ACHN (cell line): ENCODE measurements at regions not wholly inside any gene's neighbourhood (a gene's known extent, or its start where the extent isn't known, plus 50 kb on each side); places are given as distances from the start of the nearest gene placed in this dataset.
"Not testable (repeated sequence)": the region's sequence is repeated elsewhere in the genome, so short reads cannot be mapped to it uniquely, and the experiment has no call there.

Experiments used
- DNase-seq: peaks from one replicate; pipeline ENCODE4 v3.0.0-alpha.2; 2015
- in situ Hi-C: cut with HindIII; loops from 2 replicates; pipeline ENCODE4 v1.10.0; 2017; ENCODE audit warnings: low sequenced_read_pairs, low pct_ligation_motif_present, low pct_unique_long_range_greater_than_20kb

DNA sequence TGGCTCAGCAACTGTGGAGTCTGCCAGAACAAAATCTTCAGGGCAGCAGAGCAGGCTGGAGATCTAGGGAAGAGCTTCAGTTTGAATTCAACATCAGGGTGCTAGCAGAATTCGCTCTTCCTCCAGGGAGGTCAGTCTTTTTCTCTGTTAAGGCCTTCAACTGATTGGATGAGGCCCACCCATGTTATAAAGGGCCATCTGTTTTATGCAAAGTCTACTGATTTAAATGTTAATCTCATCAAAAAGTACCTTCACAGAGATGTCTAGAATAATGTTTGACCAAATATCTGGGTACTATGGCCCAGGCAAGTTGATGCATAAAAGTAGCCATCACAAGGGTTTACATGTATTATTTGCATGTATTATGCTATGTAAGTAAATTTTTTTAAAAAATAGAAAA, 378.4 kb downstream of the BTG1 start:
- DNase-seq, result no peak
- in situ Hi-C loops, result no loop called here

DNA sequence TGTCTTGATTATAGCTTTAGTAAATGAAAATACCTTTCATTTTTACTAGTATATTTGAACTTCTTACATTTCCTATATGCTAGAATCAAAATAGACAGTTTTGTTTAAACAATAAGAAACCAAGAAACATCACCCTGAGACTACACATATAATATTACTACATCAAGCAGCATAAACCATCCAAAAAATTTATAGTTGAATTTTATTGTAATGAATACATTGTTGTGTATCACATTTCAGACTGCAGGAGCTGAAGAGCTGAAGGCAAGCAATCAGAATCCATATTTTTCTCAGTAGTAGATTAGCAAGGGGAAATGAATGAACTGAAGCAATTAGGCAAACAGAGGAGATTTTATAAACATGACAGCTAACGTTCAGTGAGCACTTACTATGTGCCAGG, 379.2 kb downstream of the BTG1 start:
- in situ Hi-C loops, result no loop called here
- DNase-seq, result no peak

DNA sequence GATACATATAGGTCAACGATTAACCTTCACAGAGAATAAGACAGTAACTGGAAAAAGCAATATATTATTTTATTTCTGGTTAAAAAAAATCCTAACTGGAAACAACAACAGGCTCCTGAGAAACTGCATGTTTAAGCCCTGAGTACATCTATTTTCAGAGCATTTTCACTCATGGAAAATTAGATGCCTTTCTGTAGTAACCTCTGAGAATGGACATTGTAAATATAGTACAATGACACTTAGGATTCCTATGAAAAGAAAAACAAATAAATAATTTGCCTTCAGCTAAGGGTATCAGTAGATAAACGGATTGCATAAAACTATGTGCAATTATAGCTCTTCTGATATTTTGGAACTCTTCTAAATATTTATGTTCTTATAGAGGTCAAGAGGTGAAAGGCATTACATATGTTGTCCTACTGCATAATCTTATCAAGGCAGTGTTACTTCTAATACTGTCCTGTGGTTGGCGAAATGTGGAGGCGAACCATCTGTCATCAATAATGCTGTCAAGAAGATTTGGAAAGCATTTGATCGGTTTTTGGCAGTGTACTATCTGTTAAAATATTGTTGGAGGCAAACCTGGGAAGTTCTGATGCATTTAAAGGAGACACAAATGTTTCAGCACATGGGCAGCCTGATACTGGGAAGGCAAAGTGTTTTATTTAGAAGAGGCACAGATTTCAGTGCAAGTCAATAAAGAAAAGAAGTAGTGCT, 381.8 kb downstream of the BTG1 start:
- no peak for DNase-seq
- in situ Hi-C loops, result no loop called here

DNA sequence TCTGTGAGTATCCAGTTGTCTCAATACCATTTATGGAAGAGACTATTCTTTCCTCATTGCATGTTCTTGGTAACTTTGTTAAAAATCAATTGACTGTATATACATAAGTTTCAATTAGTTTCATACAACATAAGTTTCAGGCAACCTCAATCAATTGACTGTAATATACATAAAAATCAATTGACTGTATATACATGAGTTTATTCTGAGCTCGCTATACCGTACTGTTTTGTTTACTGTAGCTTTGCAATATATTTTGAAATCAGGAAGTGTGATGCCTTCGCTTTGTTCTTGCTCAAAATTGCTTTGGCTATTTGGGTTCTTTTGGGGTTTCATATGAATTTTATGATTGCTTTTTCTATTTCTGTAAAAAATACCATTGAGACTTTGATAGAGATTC, 392.0 kb downstream of the BTG1 start:
- no peak for DNase-seq
- in situ Hi-C loops, result no loop called here

DNA sequence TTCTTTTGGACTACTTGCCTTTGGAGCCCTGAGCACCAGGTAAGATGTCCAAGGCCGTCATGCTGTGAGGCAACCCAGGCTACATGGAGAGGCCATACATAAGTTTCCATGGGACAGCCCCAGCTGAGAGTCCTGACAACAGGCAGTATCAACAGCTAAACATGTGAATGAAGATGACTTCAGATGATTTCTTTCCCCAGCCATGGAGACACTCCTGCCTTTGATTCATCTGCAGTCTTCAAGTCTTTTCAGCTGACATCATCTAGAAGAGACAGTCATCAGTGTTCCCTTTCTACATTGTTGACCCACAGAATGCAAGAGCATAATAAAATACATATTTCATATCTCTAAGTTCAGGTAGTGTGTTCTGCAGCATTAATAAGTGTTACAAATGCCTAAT, 398.7 kb downstream of the BTG1 start:
- no peak for DNase-seq
- in situ Hi-C loops, result no loop called here

DNA sequence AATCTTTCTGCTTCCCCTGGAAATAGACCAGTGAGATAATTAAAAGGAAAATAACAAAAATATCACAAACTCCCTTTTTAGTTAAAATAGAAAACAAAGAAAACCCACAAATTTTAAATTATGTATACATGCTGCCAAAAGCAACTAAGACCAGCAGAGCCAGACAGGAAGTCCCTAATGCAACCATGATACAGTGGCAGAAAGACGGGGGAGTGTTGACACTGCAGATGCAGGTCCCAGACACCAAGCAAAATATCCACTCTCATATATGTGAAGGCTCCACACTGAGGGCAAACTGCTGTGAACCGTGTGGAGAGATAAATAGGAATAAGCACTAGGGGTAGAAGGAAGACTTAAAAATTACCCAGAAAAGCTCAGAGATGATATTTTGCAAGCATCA, 401.0 kb downstream of the BTG1 start:
- in situ Hi-C loops, result no loop called here
- DNase-seq, result no peak

DNA sequence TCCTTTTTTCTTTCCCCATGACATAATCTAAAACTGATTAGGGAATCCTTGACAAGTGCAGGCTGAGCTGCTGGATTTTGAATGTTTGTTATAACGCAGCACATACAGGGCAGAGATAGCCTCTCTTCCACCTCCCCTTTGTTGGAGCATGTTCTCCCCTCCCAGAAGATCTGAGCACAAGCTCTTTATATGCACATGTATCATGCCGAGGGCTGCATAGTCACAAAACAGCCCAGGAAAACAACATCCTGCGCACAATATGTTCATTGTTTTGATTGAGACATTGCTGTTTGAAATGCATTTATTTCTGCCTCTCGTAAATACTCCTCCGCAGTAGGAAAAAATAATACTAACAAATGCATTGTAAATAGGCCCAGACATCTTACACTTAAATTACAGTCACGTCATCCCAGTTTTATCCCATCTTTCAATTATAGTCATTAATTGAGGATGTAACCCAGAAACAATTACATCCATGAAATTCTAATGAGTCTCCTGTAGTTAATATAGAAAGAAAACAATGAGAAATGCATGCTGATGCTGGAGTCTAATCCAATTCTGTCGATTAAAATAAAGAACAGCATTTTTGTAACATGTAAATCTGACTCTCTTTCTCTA, 401.8 kb downstream of the BTG1 start:
- no peak for DNase-seq

DNA sequence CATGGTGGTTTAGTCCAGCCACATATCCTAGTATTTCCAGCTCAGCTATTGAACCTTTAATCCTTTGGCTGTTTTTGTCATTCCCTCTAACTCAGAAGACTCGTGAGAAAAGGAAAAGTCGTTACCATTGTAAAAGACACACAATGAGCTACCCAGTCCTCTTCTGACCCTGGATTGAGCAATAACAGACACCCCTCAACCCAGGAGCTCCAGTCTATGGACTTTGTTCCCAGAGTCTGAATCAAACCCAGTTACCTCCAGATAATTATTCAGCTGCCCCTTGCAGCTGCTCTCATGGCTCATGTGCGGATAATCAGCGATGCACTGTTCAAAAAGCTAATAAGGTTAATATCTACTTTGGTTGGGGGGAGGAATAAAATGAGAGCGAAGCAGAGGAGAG, 402.4 kb downstream of the BTG1 start:
- in situ Hi-C loops, result no loop called here
- no peak for DNase-seq

More for the DNA sequence above, 401.8 kb downstream of the BTG1 start:
- in situ Hi-C loops, result no loop called here

DNA sequence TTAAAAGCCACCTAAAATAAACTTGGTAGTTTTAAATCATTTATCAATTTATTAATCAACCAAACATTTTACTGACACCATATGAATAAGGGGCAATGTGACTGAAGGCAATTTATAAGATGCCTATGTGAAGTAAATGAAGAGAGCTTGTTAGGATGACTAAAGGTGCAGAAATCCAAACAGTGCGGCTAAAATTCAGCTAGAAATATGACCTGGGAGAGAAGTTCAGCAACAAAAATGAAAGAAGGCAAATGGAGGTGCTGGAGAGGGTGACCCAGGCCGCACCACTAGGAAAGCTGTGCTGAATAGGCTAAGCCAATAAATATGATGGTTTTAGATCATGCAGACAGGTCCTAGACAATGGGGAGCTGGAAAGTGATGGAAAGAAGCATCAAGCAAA, 403.7 kb downstream of the BTG1 start:
- in situ Hi-C loops, result no loop called here

DNA sequence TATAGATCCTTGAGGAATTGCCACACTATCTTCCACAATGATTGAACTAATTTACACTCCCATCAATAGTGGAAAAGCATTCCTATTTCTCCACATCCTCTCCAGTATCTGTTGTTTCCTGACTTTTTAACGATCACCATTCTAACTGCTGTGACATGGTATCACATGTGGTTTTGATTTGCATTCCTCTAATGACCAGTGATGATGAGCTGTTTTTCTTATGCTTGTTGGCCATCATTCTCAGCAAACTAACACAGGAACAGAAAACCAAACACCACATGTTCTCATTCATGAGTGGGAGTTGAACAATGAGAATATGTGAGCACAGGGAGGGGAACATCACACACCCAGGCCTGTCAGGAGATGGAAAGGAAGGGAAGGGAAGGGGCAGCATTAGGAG, 411.8 kb downstream of the BTG1 start:
- in situ Hi-C loops, DNase-seq: not testable (repeated sequence)

More for the DNA sequence above, 403.7 kb downstream of the BTG1 start:
- no peak for DNase-seq

DNA sequence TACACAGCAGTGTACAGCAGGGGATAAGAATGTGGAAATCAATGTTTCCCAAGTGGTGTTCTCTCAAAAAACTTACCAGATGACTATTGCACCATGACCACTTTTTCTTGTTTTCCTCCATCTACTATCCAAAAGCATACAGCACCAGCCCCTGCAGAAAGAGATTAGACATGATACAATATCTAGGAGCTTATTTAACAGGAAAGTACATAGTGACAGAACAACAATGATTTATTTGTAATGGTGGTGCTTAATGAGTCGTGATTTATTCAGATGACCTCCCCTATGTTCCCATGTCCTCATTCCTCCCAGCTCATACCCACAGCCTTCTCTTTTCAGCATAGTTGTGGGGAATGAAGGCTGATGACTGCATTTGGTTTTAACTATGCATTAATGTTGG, 413.6 kb downstream of the BTG1 start:
- in situ Hi-C loops, result no loop called here
- no peak for DNase-seq

DNA sequence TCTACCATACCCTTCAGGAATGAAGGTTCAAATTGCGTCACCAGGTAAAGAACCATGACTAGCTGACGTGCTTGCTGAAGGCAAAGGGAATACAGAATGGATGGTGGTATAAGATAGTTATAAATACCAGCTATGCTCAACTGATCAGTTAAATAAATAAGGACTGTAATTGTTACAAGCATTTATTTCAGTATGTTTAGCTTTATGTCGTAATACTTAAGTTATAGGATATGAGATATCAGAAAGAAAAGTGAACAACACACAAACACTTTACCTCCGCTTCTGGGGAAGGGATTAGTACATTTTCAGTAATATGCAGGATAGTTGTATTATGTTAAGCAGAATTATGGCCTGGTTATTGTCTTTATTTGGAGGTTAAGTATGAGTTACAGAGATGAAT, 416.1 kb downstream of the BTG1 start:
- DNase-seq, result no peak
- in situ Hi-C loops, result no loop called here

DNA sequence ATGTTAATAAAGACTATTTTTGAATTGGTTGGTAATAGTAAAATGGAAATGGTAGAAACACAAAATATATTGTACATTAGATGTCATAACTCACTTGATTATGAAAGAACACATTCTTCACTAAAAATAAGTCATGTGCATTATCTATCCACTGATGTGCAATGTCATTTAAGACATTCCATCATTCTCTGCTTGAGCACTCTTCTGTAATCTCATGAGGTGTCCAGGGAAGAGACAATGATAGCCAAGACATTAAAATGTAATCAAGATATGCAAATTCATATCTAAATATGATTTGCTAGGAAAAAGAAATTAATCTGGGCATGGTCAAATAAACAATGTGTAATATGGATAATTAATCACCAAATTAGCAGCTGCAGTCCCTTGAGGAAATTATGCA, 422.5 kb downstream of the BTG1 start:
- in situ Hi-C loops, result no loop called here
- DNase-seq, result no peak

DNA sequence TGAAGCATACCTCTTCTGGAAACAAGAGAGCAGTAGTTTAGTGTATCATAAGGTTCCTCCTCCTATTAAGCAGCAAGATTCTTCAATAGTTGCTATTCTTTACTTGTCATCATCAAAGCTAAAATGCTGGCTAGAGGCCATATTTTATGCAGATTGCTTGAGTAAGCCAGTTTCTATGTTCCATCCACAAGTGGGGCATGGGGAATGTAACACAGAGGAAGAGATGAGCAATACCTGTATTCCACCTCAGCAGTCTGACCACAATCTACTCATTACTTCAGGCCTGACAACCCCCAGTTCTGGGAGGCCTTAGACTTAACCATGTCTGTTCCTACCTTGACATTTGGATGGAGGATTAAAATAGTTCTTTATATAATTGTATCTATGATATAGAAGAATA, 423.6 kb downstream of the BTG1 start:
- in situ Hi-C loops, result no loop called here
- DNase-seq, result no peak

DNA sequence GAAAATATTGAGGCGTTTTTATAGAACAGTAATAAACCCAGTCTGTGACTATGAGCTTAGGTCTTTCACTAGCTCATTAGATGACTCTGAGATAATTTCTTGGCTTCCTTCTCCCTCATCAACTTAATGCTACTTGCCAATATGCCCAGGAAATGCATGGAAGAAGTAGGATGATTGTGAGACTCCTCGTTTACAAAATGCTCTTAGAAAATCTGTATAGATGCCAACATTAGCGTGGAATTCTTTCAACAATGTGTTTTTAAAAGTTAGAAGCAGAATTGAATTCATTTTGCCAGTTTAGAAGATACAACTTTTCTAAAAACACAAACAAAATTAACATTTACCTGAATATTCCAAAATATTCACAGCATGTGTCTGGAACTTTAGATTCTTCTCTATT, 424.6 kb downstream of the BTG1 start:
- no peak for DNase-seq
- in situ Hi-C loops, result no loop called here

DNA sequence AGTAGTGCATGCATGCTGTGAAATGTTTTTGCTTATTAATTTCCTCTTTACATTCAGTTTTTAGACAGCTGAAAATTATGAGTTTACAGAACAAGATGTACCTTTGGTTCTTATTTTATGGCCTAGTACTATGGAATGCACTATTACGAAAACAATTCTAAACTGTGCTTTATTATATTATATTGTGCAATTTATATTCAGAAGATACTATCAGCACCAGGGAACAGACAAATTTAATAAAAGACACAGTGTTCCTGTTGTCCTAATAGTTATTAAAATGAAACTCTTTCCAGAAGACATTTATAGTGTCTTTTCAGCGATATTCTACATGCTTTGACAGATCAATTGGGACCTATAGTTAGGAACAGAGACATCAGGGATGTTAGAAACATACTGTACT, 427.3 kb downstream of the BTG1 start:
- in situ Hi-C loops, result no loop called here
- no peak for DNase-seq

DNA sequence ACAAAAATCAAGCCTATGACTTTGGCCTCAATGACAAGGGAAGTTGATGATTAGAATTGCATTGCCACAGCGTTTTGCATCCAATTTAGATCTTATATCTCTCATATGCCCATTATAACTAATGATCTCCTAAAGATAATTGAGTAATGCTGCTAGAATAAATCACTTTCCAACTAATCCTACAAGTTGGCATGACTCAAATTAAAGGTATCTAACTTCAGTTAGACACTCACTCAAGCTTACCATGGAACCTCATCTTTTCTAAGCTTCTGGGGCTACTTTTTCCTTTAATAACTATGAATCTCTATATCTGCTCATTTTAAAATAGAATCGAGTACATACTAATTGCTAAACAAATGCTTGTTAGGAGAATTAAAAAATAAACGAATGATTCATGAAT, 427.8 kb downstream of the BTG1 start:
- DNase-seq, result no peak
- in situ Hi-C loops, result no loop called here

DNA sequence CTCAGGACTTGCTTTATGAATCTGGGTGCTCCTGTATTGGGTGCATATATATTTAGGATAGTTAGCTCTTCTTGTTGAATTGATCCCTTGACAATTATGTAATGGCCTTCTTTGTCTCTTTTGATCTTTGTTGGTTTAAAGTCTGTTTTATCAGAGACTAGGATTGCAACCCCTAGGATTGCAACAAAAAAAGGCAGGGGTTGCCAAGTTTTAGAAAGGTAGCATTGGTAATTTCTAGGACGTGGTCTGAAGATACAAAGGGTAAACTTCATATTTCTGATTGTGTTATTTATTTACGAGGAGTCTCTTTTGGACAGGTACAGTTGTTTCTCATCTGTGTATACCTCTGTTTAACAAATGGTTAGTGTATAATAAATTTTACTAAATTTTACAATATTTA, 433.7 kb downstream of the BTG1 start:
- DNase-seq, in situ Hi-C loops: not testable (repeated sequence)

DNA sequence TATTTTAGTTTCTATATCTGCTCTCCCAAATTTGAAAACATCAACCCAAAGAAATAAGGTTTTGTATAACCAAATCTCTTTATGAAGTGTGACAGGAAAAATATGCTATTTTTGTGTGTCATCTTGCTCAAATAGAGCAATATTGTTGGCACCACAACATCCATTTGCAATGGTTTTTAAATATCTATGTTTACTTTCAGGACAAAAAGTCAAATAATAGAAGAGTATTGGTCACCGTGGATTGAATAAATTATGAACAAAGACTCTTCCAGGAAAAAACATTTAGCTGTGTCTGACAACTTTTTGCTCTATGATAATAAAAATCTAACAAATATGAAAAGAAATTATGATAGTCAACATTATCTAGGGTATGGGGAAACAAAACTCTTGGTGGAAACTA, 439.2 kb downstream of the BTG1 start:
- DNase-seq, result no peak
- in situ Hi-C loops, result no loop called here

DNA sequence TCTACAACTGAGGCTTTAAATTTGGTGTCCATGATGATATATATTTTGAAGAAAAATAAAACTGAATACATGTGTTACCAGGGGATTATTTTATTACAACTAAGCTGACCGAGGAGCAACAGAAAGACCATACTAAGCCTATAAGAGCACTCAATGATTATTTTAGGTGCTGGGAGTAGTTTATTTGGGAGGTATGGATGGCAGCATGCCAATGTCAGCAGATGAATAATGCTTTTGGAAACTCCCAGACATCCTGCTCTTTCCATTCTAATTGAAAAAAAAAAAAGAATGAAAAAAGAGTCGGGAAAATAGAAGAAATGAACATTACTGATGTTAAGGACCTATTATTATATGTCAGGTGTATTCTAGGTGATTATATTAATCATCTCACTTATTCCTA, 441.2 kb downstream of the BTG1 start:
- DNase-seq, result no peak
- in situ Hi-C loops, result no loop called here
